Right lobe of liver (tissue), 4 donors: ENCODE measurements at regions not wholly inside any gene's neighbourhood (a gene's known extent, or its start where the extent isn't known, plus 50 kb on each side); places are given as distances from the start of the nearest gene placed in this dataset.

Source experiments
- POLR2A ChIP-seq: fragments of 450-650 bp; IDR thresholded peaks from one replicate; pipeline ENCODE4 v1.6.1; 2017; ENCODE audit warnings: antibody characterized with exemption, mild to moderate bottlenecking
- TF ChIP-seq, protein P1 (sequence below), 4 donors: fragments of 200-600 bp in 3 of 4; fragments of 450-650 bp in 1 of 4; IDR thresholded peaks; one replicate each; pipeline versions ENCODE4 v1.5.1 to v1.8.0; 2016 to 2022; ENCODE audit warnings: antibody characterized with exemption in 4 of 4, mild to moderate bottlenecking in 2 of 4
- donor health status: DM: no; HTN: no; CAD: no.
- donor health status: DM: no; HTN: no; CAD: no.
- donor health status: DM: no; HTN: yes; CAD: no.

DNA sequence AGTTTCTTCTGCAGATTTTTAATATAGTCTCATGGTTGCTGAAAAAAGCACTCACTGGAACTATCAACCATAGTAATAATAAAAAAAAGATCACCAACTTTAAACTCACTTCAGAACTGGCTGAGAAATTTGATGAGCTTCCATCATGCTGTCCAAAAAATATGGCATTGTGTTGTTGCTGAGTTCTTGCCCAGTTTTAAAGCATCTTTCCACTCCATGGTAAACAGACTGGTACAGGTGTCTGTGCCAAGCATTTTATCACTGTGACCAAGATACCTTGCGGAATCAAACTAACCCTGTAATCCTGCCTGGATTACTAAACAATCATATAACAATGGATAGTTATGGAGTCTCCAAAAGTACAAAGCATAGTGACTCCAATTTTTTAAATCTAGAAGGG lies 360.3 kb upstream of the NOCT start:
- TF ChIP-seq, protein P1, sequence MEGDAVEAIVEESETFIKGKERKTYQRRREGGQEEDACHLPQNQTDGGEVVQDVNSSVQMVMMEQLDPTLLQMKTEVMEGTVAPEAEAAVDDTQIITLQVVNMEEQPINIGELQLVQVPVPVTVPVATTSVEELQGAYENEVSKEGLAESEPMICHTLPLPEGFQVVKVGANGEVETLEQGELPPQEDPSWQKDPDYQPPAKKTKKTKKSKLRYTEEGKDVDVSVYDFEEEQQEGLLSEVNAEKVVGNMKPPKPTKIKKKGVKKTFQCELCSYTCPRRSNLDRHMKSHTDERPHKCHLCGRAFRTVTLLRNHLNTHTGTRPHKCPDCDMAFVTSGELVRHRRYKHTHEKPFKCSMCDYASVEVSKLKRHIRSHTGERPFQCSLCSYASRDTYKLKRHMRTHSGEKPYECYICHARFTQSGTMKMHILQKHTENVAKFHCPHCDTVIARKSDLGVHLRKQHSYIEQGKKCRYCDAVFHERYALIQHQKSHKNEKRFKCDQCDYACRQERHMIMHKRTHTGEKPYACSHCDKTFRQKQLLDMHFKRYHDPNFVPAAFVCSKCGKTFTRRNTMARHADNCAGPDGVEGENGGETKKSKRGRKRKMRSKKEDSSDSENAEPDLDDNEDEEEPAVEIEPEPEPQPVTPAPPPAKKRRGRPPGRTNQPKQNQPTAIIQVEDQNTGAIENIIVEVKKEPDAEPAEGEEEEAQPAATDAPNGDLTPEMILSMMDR (IDR thresholded peaks at IDR 0.05), result no peak
- no peak for TF ChIP-seq POLR2A
